COLO668 (cell line): ENCODE measurements at regions not wholly inside any gene's neighbourhood (a gene's known extent, or its start where the extent isn't known, plus 50 kb on each side); places are given as distances from the start of the nearest gene placed in this dataset.
A peak's percentile ranks its signal among the peaks of the same experiment; 100 is the strongest.

Source experiments
- DNase-seq: peaks from one replicate; lab custom pipeline; 2025; ENCODE audit not compliant: unreplicated experiment; lab: John Stamatoyannopoulos, UW

- no peak for DNase-seq
These were observed 86.3 kb downstream of the HS3ST1 start for GRCh38 chr4:11342401-11342800.

DNA sequence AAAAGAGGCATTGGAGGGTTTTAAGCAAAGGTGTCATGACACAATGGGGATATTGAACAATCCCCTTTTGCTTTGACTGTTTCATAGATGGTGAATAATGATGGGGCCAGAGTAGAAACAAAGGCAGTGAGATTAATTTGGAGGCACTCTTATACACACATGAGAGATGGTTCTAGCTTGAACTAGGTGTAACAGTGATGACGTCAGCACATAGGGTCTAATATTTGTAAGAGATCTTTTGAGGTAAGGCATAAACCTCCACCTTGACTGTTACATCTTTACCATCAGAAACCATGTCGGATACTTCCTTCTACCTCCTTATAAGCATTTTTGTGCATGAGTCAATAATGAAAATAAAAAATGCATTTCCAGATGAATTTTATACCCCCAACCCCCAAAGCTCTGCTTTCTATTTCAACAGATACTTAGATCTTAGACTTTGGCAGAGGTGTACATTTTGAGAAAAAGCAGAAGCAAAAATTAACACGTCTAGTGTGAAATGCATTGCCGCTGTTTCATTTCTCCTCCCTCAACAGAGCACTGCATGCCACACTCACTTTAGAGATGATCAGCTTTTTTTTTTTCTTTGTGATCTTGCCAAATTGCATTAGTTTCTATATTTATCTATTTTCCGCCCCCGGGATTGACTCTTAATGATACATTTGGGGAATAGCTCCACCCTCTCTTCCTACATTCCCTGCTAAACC is 87.2 kb downstream of the HS3ST1 start:
- no peak for DNase-seq

DNA sequence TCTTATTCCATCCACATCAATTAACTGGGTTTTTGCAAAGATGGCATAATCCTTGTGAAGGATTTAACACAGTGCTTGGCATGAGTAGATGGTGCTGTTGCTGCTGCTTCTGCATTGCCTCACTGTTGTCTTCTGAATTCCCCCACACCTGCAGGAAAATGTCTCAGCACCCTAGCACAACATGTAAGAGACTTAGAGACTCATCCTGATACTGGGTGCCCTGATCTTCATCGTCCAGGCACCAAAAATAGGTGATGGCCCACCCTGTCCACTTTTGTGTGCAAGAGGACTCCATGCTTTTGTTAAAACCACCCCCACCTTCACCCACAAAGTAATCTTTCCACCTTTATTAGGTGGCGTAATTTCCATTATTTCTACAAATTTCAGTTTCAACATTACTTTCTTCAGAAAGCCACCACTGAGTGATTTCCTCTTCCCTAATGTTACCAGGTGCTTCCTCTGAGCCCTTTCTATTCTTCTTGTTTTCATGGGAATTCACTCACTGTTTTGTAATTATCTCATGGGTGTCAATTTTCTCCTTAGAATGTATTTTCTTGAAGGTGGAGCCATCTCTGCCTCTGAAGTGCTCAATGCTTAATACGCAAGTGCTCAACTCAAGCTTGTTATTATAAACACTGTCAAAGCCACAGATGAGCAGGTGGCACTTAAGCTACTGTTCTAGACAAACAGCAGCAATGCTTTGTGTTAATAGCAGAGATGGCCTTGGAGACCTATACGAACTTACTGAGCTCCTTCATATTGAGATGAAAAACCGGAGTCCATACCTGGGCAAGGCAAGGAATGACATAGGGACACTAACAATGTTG is 89.5 kb downstream of the HS3ST1 start:
- peak; percentile 32 for DNase-seq

- no peak for DNase-seq
These were observed 91.4 kb downstream of the HS3ST1 start for GRCh38 chr4:11337287-11337686.

- DNase-seq = no peak
These were observed 92.3 kb downstream of the HS3ST1 start for GRCh38 chr4:11336435-11336834.

- DNase-seq = no peak
These were observed 93.8 kb downstream of the HS3ST1 start for GRCh38 chr4:11334887-11335286.

GRCh38 chr4:11328401-11328800 is 100.3 kb downstream of the HS3ST1 start:
- no peak for DNase-seq

GRCh38 chr4:11326021-11326420 is 102.7 kb downstream of the HS3ST1 start:
- peak; percentile 62 for DNase-seq

- no peak for DNase-seq
These were observed 104.9 kb downstream of the HS3ST1 start for GRCh38 chr4:11323771-11324170.

DNA sequence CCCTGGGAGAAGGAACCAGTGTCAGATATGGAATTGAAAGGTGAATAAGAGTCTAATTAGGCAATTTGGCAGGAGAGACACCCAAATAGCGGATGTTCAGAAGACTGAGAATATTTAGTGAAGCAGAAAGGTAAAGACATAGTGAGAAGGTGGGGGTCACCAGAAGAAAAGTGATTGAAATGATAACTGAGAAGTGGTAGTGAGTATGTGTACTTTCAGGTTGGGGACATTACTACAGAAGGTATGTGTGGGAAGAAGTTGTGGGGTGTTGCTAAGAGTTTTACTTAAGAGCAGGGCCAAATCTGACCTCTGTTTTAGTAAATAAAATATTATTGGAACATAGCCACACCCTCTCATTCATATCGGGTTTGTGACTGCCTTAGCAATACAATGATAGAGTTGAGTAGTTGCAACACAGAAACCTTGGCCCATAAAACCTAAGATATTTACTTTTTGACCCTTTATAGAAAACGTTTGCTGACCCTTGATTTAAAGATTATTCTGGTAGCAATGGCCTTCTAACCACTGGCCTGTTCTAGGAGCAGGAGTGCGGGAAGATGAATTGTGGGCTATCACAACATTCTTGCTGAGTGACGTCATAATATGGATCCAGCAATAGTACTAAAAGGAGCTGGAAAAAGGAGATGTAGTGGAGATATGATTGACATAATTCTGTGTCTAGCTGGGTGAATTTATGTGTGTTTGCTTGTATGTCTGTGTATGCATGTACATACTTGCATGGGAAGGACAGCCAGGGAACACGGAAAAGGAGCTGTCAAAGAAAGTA is 115.3 kb downstream of the HS3ST1 start:
- no peak for DNase-seq

DNA sequence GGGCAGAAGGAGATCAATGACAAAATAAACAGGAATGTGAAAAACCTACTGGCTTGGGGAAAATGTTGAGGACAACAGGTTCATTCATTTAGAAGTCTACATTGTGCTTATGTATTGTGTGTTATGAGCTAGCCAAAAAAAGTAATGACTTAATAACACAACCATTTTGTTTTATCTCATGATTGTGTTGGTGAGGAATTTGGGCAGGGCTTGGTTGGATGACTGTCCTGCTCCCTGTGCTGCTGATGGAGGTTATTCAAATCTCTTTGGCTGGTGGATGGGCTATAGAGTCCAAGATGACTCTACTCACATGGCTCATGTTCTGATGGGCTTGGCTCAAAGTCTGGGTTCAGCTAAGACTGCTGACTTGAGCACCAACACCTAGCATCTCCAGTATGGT is 116.3 kb downstream of the HS3ST1 start:
- no peak for DNase-seq

- no peak for DNase-seq
These were observed 127.5 kb downstream of the HS3ST1 start for GRCh38 chr4:11301075-11301660.

GRCh38 chr4:11299836-11300235 is 128.9 kb downstream of the HS3ST1 start:
- no peak for DNase-seq

DNA sequence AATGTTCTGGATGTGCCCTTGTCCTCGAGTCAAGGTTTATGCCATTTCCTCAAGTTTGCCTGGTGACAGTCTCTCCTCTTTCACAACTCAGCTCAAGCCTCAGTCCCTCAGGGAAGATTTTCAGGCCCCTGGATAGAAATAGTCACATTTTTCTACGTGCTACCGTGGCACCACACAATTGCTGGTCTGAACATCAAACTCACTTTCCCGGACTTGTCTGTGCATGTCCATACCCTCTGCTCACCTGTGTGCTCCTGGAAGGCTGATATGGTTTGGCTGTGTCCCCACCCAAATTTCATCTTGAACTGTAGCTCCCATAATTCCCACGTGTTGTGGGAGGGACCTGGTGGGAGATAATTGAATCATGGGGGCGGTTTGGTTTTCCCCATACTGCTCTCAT is 129.7 kb downstream of the HS3ST1 start:
- no peak for DNase-seq

DNA sequence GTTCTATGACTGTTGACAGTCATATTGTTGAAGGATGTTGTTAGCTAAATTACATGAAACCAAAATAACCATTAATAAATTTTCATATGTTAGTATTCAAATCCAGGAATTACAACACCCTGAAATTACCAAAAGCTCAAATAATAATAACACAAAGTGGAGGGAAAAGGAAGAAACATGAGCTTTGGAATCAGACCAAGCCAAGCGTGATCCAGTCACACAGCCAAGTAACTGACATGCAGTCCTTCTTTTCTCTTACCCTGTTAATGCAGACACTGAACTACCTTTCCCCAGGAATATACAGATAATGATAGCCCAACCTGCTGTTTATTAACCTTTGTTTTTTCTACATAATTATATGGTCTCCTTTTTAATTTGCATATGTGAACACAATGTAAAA is 130.2 kb downstream of the HS3ST1 start:
- no peak for DNase-seq

GRCh38 chr4:11297627-11298026 is 131.1 kb downstream of the HS3ST1 start:
- no peak for DNase-seq

GRCh38 chr4:11297201-11297600 is 131.5 kb downstream of the HS3ST1 start:
- DNase-seq = no peak

DNA sequence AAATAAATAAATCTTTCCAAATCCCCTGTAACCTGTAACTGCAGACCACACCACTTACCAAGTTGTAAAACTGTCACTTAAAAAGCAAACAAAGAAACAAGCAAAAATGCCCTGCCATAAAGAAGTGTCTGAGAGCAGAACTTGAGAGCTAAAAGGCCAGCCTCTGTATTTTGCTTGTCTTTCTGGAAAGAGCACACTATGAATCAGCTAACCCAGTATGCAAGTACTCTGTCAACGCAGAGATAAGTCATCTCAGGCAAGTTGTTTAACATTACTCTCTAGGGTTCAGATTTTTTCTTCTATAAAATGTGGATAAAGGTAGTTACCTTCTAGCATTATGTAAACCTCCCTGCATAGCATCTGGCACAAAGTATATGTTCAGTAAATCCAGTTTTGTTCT is 134.8 kb downstream of the HS3ST1 start:
- DNase-seq = no peak

- no peak for DNase-seq
These were observed 141.6 kb downstream of the HS3ST1 start for GRCh38 chr4:11287055-11287454.

- DNase-seq = no peak
These were observed 142.2 kb downstream of the HS3ST1 start for GRCh38 chr4:11286533-11286932.

GRCh38 chr4:11281720-11282119 is 147.0 kb downstream of the HS3ST1 start:
- no peak for DNase-seq
